ENCODE measurements at regions not wholly inside any gene's neighbourhood (a gene's known extent, or its start where the extent isn't known, plus 50 kb on each side); places are given as distances from the start of the nearest gene placed in this dataset.

DNA sequence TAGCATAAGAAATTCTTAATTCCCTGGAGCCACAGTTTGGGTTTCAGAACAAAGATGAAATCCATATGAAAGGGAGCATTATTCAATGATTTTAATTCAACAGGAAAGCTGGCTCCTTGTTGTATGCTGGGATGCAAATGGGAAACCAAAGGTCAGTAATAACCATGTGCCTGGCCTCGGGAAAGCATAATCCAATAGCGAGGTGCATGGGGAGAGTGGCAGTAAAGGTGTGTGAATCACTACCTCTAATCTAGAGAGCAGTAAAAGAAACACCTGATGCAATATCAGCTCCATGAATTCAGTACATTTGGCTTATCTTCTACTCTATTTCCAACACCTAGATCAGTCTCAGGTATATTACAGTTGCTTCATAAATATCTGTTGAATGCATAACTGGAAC, 220.1 kb downstream of the FBXO15 start:
- intact Hi-C loops (cut with micrococcal nuclease; ENCODE audit: unreplicated experiment): no loop called here
- H3K36me3 ChIP-seq (ENCODE audit: insufficient read depth, low read length, poor library complexity, severe bottlenecking): no peaks in the 10 kb centered on the region
- POLR2A ChIA-PET (ENCODE audit: low non-redundant PET): no interaction called here
- no peak overlapping the region for H3K27ac ChIP-seq (ENCODE audit: low read depth, low read length, poor library complexity, severe bottlenecking)
- CTCF ChIA-PET: no interaction called here
- TF ChIP-seq EZH2 (IDR thresholded peaks at IDR 0.05; ENCODE audit: borderline replicate concordance, low read depth, low read length, poor library complexity, severe bottlenecking): no peak
- TF ChIP-seq, protein P1, sequence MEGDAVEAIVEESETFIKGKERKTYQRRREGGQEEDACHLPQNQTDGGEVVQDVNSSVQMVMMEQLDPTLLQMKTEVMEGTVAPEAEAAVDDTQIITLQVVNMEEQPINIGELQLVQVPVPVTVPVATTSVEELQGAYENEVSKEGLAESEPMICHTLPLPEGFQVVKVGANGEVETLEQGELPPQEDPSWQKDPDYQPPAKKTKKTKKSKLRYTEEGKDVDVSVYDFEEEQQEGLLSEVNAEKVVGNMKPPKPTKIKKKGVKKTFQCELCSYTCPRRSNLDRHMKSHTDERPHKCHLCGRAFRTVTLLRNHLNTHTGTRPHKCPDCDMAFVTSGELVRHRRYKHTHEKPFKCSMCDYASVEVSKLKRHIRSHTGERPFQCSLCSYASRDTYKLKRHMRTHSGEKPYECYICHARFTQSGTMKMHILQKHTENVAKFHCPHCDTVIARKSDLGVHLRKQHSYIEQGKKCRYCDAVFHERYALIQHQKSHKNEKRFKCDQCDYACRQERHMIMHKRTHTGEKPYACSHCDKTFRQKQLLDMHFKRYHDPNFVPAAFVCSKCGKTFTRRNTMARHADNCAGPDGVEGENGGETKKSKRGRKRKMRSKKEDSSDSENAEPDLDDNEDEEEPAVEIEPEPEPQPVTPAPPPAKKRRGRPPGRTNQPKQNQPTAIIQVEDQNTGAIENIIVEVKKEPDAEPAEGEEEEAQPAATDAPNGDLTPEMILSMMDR (conservative IDR thresholded peaks at IDR 0.05; ENCODE audit: low read depth, low read length): no peak
- no peaks in the 10 kb centered on the region for H3K4me1 ChIP-seq (ENCODE audit: insufficient read depth, low read length, poor library complexity, severe bottlenecking)
- BruUV-seq (replicated peaks): no TSS peak
- H3K27me3 ChIP-seq (replicated peaks; ENCODE audit: insufficient read depth, low read depth, low read length, poor library complexity): no peaks in the 10 kb centered on the region
- H3K4me3 ChIP-seq (ENCODE audit: low read depth, low read length, poor library complexity, severe bottlenecking): no peak overlapping the region
- H3K9me3 ChIP-seq (ENCODE audit: low read depth, low read length, poor library complexity, severe bottlenecking): no peaks in the 10 kb centered on the region
- DNase-seq (ENCODE audit: low spot score): no peak

DNA sequence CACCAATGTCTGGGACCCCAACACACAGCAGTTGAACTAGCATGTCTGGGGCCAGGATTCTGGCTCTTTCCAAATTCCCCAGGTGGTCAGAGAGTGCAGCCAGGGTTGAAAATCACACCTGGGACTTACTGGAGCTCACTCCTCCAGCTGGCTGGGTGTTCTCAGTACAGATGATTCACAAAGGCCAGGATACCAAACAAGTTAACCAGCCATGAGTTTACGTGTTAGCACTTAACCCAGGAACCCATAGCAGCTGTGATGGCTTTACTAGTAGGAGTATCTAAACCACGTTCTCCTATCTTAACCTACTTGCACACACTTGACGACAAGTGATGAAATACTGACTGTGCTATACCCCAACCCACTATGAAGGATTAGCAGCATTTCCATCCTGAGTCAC, 222.8 kb downstream of the FBXO15 start:
- POLR2A ChIA-PET (ENCODE audit: low non-redundant PET): interaction anchor here (0.6 kb wide), 1 partner anchor 47 kb away, joined by 3 read pairs; no protein-coding TSS in a partner anchor
- no peak for DNase-seq (ENCODE audit: low spot score)
- intact Hi-C loops (cut with micrococcal nuclease; ENCODE audit: unreplicated experiment): no loop called here
- Histone ChIP-seq H3K27me3 (replicated peaks; ENCODE audit: insufficient read depth, low read depth, low read length, poor library complexity) (no peaks in the 10 kb centered on the region), H3K4me1 (ENCODE audit: insufficient read depth, low read length, poor library complexity, severe bottlenecking) (no peaks in the 10 kb centered on the region), H3K27ac (ENCODE audit: low read depth, low read length, poor library complexity, severe bottlenecking) (no peak overlapping the region), H3K36me3 (ENCODE audit: insufficient read depth, low read length, poor library complexity, severe bottlenecking) (no peaks in the 10 kb centered on the region), H3K4me3 (ENCODE audit: low read depth, low read length, poor library complexity, severe bottlenecking) (no peak overlapping the region), H3K9me3 (ENCODE audit: low read depth, low read length, poor library complexity, severe bottlenecking) (no peaks in the 10 kb centered on the region)
- CTCF ChIA-PET: no interaction called here
- no peak for TF ChIP-seq EZH2 (IDR thresholded peaks at IDR 0.05; ENCODE audit: borderline replicate concordance, low read depth, low read length, poor library complexity, severe bottlenecking)
- TF ChIP-seq, protein P1 (conservative IDR thresholded peaks at IDR 0.05; ENCODE audit: low read depth, low read length): no peak
- BruUV-seq (replicated peaks): no TSS peak

DNA sequence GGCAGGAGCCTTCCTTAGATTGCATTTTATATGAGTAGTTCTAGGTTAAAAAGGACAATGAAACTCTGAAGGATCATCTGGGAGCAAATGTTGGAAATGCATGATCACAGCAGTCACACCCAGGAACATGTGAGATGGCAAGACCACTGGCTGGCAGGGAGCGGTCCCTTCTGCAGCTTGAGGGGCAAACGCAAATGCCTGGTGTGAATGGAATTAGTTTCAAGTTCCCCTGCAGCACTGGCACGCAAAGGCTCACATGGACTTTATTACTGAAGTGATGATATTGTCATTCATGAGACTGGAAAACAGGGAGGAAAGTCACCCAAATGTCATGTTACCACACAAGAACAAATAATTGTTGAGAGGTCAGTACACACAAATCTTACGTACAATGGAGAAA, 223.3 kb downstream of the FBXO15 start:
- no TSS peak for BruUV-seq (replicated peaks)
- TF ChIP-seq, protein P1 (conservative IDR thresholded peaks at IDR 0.05; ENCODE audit: low read depth, low read length): no peak
- ChIA-PET CTCF (no interaction called here), POLR2A (ENCODE audit: low non-redundant PET) (no interaction called here)
- Histone ChIP-seq H3K4me1 (ENCODE audit: insufficient read depth, low read length, poor library complexity, severe bottlenecking) (no peaks in the 10 kb centered on the region), H3K9me3 (ENCODE audit: low read depth, low read length, poor library complexity, severe bottlenecking) (no peaks in the 10 kb centered on the region), H3K4me3 (ENCODE audit: low read depth, low read length, poor library complexity, severe bottlenecking) (no peak overlapping the region), H3K36me3 (ENCODE audit: insufficient read depth, low read length, poor library complexity, severe bottlenecking) (no peaks in the 10 kb centered on the region), H3K27me3 (replicated peaks; ENCODE audit: insufficient read depth, low read depth, low read length, poor library complexity) (no peaks in the 10 kb centered on the region), H3K27ac (ENCODE audit: low read depth, low read length, poor library complexity, severe bottlenecking) (no peak overlapping the region)
- intact Hi-C loops (cut with micrococcal nuclease; ENCODE audit: unreplicated experiment): no loop called here
- DNase-seq (ENCODE audit: low spot score): no peak

All from A673 (cell line).